HCT116 (cell line): ENCODE measurements at regions not wholly inside any gene's neighbourhood (a gene's known extent, or its start where the extent isn't known, plus 50 kb on each side); places are given as distances from the start of the nearest gene placed in this dataset.

Source experiments
- ATAC-seq: fragments of 200-7000 bp; cut with Tn5 transposase; 2 replicates; pipeline ENCODE4 v1.9.1; 2020; ENCODE audit warnings: mild to moderate bottlenecking, moderate library complexity
- BruUV-seq: library from RNA; stranded (reverse); fragments of 400-500 nt; replicated peaks from 2 replicates; lab custom pipeline; 2021; lab: Mats Ljungman, UMichigan
- CTCF ChIA-PET: fragments of 300-600 bp; sonication (Branson Sonifier 250); formaldehyde crosslinking; loops from one replicate; lab custom pipeline; 2021; ENCODE audit warnings: antibody characterized with exemption; lab: Charles Lee
- POLR2A ChIA-PET: fragments of 300-600, 350-600 bp; sonication (Branson Sonifier 250); formaldehyde crosslinking; loops from one replicate; lab custom pipeline; 2021; ENCODE audit warnings: antibody characterized with exemption; lab: Charles Lee
- RAD21 ChIA-PET, 2 experiments: fragments of 300-600 bp; sonication (Branson Sonifier 250); formaldehyde crosslinking; loops; one replicate each; lab custom pipeline; 2023; ENCODE audit warnings: low total read pairs in 2 of 2; ENCODE audit not compliant: uncharacterized antibody in 2 of 2, unreplicated experiment in 2 of 2, low non-redundant PET in 1 of 2; lab: Charles Lee
- DNase-seq: peaks from one replicate; pipeline ENCODE4 v3.0.0-alpha.2; 2010; ENCODE audit warnings: low read depth, low spot score
- H2AFZ ChIP-seq: fragments of 200-600 bp; shearing (Covaris generic), sonication (generic); 2 replicates; pipeline ENCODE4 v1.6.1; 2017; ENCODE audit warnings: low read depth, mixed run types, mixed read lengths, antibody characterized with exemption, low read length; ENCODE audit not compliant: poor library complexity, severe bottlenecking
- H3K27ac ChIP-seq: 2 replicates; pipeline ENCODE4 v1.5.1; 2012; ENCODE audit warnings: low read depth, low read length
- H3K27me3 ChIP-seq: fragments of 200-600 bp; sonication (generic); 2 replicates; pipeline ENCODE4 v1.6.1; 2016; ENCODE audit warnings: mixed run types, low read length, mixed read lengths; ENCODE audit not compliant: insufficient read depth
- H3K36me3 ChIP-seq, 2 experiments: fragments of 200-500 bp in 1 of 2; fragments of 200-600 bp in 1 of 2; sonication (Bioruptor generic) in 1 of 2; sonication (generic) in 1 of 2; 2 replicates each; pipeline versions ENCODE4 v1.5.1 to v1.6.1; 2014 to 2016; ENCODE audit warnings: low read length in 2 of 2, inconsistent platforms in 1 of 2, mixed read lengths in 1 of 2, mixed run types in 1 of 2; ENCODE audit not compliant: insufficient read depth in 2 of 2, control insufficient read depth in 1 of 2
- H3K4me1 ChIP-seq, 2 experiments: fragments of 200-600 bp in 1 of 2; sonication (generic) in 1 of 2; 2 replicates each; pipeline versions ENCODE4 v1.5.1 to v1.6.1; 2012 to 2017; ENCODE audit warnings: low read length in 2 of 2, inconsistent platforms in 1 of 2, mild to moderate bottlenecking in 1 of 2, mixed read lengths in 1 of 2, mixed run types in 1 of 2, moderate library complexity in 1 of 2; ENCODE audit not compliant: insufficient read depth in 2 of 2, control insufficient read depth in 1 of 2
- H3K4me2 ChIP-seq: fragments of 200-600 bp; sonication (generic); 2 replicates; pipeline ENCODE4 v1.6.1; 2017; ENCODE audit warnings: mixed run types, low read length, mixed read lengths
- H3K4me3 ChIP-seq, 2 experiments: fragments of 200-600 bp in 1 of 2; sonication (generic) in 1 of 2; replicated peaks in 1 of 2; 2 replicates each; pipeline ENCODE4 v1.5.1; 2011 to 2016; ENCODE audit warnings: low read length in 2 of 2, control low read depth in 1 of 2, low read depth in 1 of 2, mild to moderate bottlenecking in 1 of 2, mixed read lengths in 1 of 2, mixed run types in 1 of 2
- H3K79me2 ChIP-seq: fragments of 200-600 bp; sonication (generic); 2 replicates; pipeline ENCODE4 v1.6.1; 2017; ENCODE audit warnings: mild to moderate bottlenecking, mixed run types, low read length, moderate library complexity, mixed read lengths; ENCODE audit not compliant: insufficient read depth
- H3K9ac ChIP-seq: fragments of 200-600 bp; sonication (generic); 2 replicates; pipeline ENCODE4 v1.6.1; 2016; ENCODE audit warnings: low read length, mixed read lengths
- H3K9me2 ChIP-seq: fragments of 200-600 bp; sonication (generic), shearing (Covaris generic); 2 replicates; pipeline ENCODE4 v1.6.1; 2017; ENCODE audit warnings: mixed run types, mild to moderate bottlenecking, moderate library complexity; ENCODE audit not compliant: insufficient read depth
- H3K9me3 ChIP-seq, 2 experiments: fragments of 200-500 bp in 1 of 2; fragments of 200-600 bp in 1 of 2; sonication (Bioruptor generic) in 1 of 2; sonication (generic) in 1 of 2; 2 replicates each; pipeline ENCODE4 v1.6.1; 2014 to 2017; ENCODE audit warnings: low read length in 2 of 2, mixed read lengths in 2 of 2, inconsistent platforms in 1 of 2, low read depth in 1 of 2, mild to moderate bottlenecking in 1 of 2, mixed run types in 1 of 2, moderate library complexity in 1 of 2; ENCODE audit not compliant: control insufficient read depth in 1 of 2, insufficient read depth in 1 of 2
- H4K20me1 ChIP-seq: fragments of 200-600 bp; sonication (generic), shearing (Covaris generic); 2 replicates; pipeline ENCODE4 v1.6.1; 2017; ENCODE audit warnings: mixed run types, mild to moderate bottlenecking, moderate library complexity; ENCODE audit not compliant: insufficient read depth
- CBX3 ChIP-seq: IDR thresholded peaks from 2 replicates; pipeline ENCODE4 v1.6.1; 2012; ENCODE audit warnings: low read depth
- EZH2 ChIP-seq: fragments of 200-600 bp; sonication (generic); IDR thresholded peaks from 2 replicates; pipeline ENCODE4 v1.6.1; 2017; ENCODE audit warnings: antibody characterized with exemption, mixed run types
- EZH2phosphoT487 ChIP-seq: fragments of 200-600 bp; IDR thresholded peaks from 2 replicates; pipeline ENCODE4 v1.6.1; 2018; ENCODE audit warnings: antibody characterized with exemption, borderline replicate concordance
- FOSL1 ChIP-seq: IDR thresholded peaks from 2 replicates; pipeline ENCODE4 v1.6.1; 2012; ENCODE audit warnings: low read depth
- RAD21 ChIP-seq: IDR thresholded peaks from 2 replicates; pipeline ENCODE4 v1.6.1; 2012; ENCODE audit warnings: low read depth, mild to moderate bottlenecking
- SIN3A ChIP-seq: IDR thresholded peaks from 2 replicates; pipeline ENCODE4 v1.6.1; 2012; ENCODE audit warnings: low read depth
- intact Hi-C: fragments of 100-400 bp; cut with micrococcal nuclease; formaldehyde crosslinking; loops from 2 replicates; pipeline ENCODE4 v1.10.0; 2022
- TF ChIP-seq, protein P1 (sequence below): IDR thresholded peaks from 2 replicates; pipeline ENCODE4 v1.6.1; 2012
- TF ChIP-seq, protein P2 (sequence below): IDR thresholded peaks from 2 replicates; pipeline ENCODE4 v1.6.1; 2011; ENCODE audit warnings: mild to moderate bottlenecking, low read length, moderate library complexity; ENCODE audit not compliant: insufficient replicate concordance; ENCODE audit errors: extremely low read depth
- TF ChIP-seq, protein P3 (sequence below): IDR thresholded peaks from 2 replicates; pipeline ENCODE4 v1.6.1; 2012

DNA sequence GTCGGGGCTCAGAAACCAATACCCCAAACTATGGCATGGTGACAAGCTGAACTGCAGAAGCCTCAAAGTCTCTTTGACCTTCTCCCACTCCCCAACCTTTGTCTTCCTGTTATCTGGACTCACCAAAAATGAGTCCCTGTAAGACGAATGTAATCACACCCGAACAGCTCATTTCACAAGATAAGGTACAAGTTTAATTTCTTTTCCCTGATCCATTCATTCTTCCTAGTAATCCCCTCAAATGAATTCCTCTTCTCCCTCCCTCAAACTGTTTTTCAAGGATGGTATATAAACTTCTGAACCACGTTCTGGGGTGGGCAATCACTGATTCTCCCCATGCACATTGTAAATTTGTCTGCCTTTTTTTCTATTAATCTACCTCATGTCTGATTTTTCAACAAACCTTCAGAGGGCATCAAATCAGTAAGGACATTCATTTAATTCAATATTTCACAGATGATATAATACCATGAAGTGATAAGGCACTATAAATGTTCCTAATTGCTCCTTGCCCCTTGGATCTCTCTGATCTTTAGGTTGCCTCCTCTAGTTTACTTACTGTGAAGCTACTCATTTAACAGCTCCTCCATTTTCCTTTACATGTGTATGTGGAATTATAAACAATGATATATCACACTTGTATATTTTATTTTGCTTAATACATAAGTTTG is 77.2 kb downstream of the OR2B2 start:
- no peak for DNase-seq
- H3K9me2 ChIP-seq, result no peaks in the 10 kb centered on the region
- H3K9me3 ChIP-seq, result no peaks in the 10 kb centered on the region
- 0 out of 2 replicates have a peak overlapping the region, but pooled peaks have one; percentile 19 for H3K9ac ChIP-seq
- no peaks in the 10 kb centered on the region for H3K36me3 ChIP-seq
- no peak for TF ChIP-seq RAD21
- no peak for TF ChIP-seq SIN3A
- TF ChIP-seq, protein P1, sequence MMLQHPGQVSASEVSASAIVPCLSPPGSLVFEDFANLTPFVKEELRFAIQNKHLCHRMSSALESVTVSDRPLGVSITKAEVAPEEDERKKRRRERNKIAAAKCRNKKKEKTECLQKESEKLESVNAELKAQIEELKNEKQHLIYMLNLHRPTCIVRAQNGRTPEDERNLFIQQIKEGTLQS, result no peak
- TF ChIP-seq, protein P2, sequence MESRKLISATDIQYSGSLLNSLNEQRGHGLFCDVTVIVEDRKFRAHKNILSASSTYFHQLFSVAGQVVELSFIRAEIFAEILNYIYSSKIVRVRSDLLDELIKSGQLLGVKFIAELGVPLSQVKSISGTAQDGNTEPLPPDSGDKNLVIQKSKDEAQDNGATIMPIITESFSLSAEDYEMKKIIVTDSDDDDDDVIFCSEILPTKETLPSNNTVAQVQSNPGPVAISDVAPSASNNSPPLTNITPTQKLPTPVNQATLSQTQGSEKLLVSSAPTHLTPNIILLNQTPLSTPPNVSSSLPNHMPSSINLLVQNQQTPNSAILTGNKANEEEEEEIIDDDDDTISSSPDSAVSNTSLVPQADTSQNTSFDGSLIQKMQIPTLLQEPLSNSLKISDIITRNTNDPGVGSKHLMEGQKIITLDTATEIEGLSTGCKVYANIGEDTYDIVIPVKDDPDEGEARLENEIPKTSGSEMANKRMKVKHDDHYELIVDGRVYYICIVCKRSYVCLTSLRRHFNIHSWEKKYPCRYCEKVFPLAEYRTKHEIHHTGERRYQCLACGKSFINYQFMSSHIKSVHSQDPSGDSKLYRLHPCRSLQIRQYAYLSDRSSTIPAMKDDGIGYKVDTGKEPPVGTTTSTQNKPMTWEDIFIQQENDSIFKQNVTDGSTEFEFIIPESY, result no peak
- no peak for TF ChIP-seq EZH2
- TF ChIP-seq, protein P3, sequence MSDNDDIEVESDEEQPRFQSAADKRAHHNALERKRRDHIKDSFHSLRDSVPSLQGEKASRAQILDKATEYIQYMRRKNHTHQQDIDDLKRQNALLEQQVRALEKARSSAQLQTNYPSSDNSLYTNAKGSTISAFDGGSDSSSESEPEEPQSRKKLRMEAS, result no peak
- no peak for TF ChIP-seq CBX3
- no peak for TF ChIP-seq EZH2phosphoT487
- TF ChIP-seq FOSL1, result no peak
- POLR2A ChIA-PET, result interaction anchor here (1.4 to 11.9 kb wide), 8 partner anchors 9 to 702 kb away, joined by 3 to 422 read pairs (median 106); a partner anchor contains a TSS
- peaks cover 27 to 52% of the 10 kb centered on the region in 2 experiments for H3K4me1 ChIP-seq
- H3K4me2 ChIP-seq, result no peak overlapping the region
- H3K27ac ChIP-seq, result peak overlapping the region; percentile 98; the same call in 1 of the 2 replicates
- CTCF ChIA-PET, result interaction anchor here (1.1 to 1.8 kb wide), 2 partner anchors 60 kb away, joined by 3 to 5 read pairs; no protein-coding TSS in a partner anchor
- RAD21 ChIA-PET, result no interaction called here
- no peak overlapping the region for H3K4me3 ChIP-seq
- intact Hi-C loops, result no loop called here
- no peaks in the 10 kb centered on the region for H3K27me3 ChIP-seq
- no peak overlapping the region for H2AFZ ChIP-seq
- ATAC-seq, result no peak
- no TSS peak for BruUV-seq
- H4K20me1 ChIP-seq, result no peaks in the 10 kb centered on the region
- no peaks in the 10 kb centered on the region; the same call in 1 of the 2 replicates for H3K79me2 ChIP-seq
